HepG2 (cell line): ENCODE measurements at regions not wholly inside any gene's neighbourhood (a gene's known extent, or its start where the extent isn't known, plus 50 kb on each side); places are given as distances from the start of the nearest gene placed in this dataset.

ENCODE experiments used
- ATAC-seq: fragments of 200-7000 bp; cut with Tn5 transposase; 3 replicates; pipeline ENCODE4 v1.9.1; 2020; ENCODE audit warnings: mild to moderate bottlenecking, moderate library complexity
- BruUV-seq: library from RNA; stranded (reverse); fragments of 400-500 nt; replicated peaks from 2 replicates; lab custom pipeline; 2021; lab: Mats Ljungman, UMichigan
- CTCF ChIA-PET: fragments of 300-600 bp; formaldehyde crosslinking; extraction: SDS; loops from one replicate; lab custom pipeline; 2021; ENCODE audit warnings: low total read pairs, inconsistent platforms, low intra/inter-chr PET ratio; lab: Yijun Ruan, JAX
- POLR2A ChIA-PET: fragments of 350-600 bp; sonication (Branson Sonifier 250); formaldehyde crosslinking; loops from one replicate; lab custom pipeline; 2020; ENCODE audit warnings: antibody characterized with exemption, inconsistent platforms; lab: Yijun Ruan, JAX
- DNase-seq: peaks from one replicate; pipeline ENCODE4 v3.0.0-alpha.2; 2015; ENCODE audit warnings: low spot score
- FAIRE-seq: peaks from 3 replicates; lab custom pipeline; 2011; peaks lifted over from hg19 to GRCh38; lab: Jason Lieb, UNC
- H2AFZ ChIP-seq: one replicate; pipeline ENCODE4 v1.6.1; 2011; ENCODE audit warnings: low read length, inconsistent platforms
- H3K27ac ChIP-seq: fragments of 300-600 bp; 3 replicates; pipeline ENCODE4 v1.8.0; 2011; ENCODE audit warnings: mixed run types, mild to moderate bottlenecking, mixed read lengths, low read length, inconsistent platforms; ENCODE audit not compliant: insufficient read depth; ENCODE audit errors: extremely low read length
- H3K27me3 ChIP-seq, 2 experiments: fragments of 200-600 bp in 1 of 2; 2 replicates in 1 of 2; 3 replicates in 1 of 2; pipeline versions ENCODE4 v1.6.0 to v1.8.0; 2011; ENCODE audit warnings: low read length in 2 of 2, mild to moderate bottlenecking in 2 of 2, moderate library complexity in 2 of 2, inconsistent platforms in 1 of 2; ENCODE audit not compliant: insufficient read depth in 2 of 2, control insufficient read depth in 1 of 2
- H3K36me3 ChIP-seq, 2 experiments: fragments of 200-600 bp in 1 of 2; replicated peaks in 1 of 2; 2 replicates in 1 of 2; 3 replicates in 1 of 2; pipeline versions ENCODE4 v1.5.1 to v1.8.0; 2011; ENCODE audit warnings: low read length in 2 of 2, inconsistent platforms in 1 of 2; ENCODE audit not compliant: insufficient read depth in 2 of 2, control insufficient read depth in 1 of 2
- H3K4me1 ChIP-seq: 2 replicates; pipeline ENCODE4 v1.5.1; 2012; ENCODE audit warnings: low read length, inconsistent platforms; ENCODE audit not compliant: insufficient read depth
- H3K4me2 ChIP-seq: 2 replicates; pipeline ENCODE4 v1.6.0; 2011; ENCODE audit warnings: low read depth, low read length, inconsistent platforms
- H3K4me3 ChIP-seq, 3 experiments: fragments of 200-600 bp in 1 of 3; sonication (generic), shearing (Covaris generic) in 1 of 3; replicated peaks in 1 of 3; 2 replicates each; pipeline ENCODE4 v1.5.1; 2011 to 2016; ENCODE audit warnings: low read length in 3 of 3, inconsistent platforms in 2 of 3, low read depth in 2 of 3, mild to moderate bottlenecking in 2 of 3, control low read depth in 1 of 3, mixed read lengths in 1 of 3; ENCODE audit not compliant: insufficient read depth in 1 of 3
- H3K79me2 ChIP-seq: one replicate; pipeline ENCODE4 v1.6.1; 2011; ENCODE audit warnings: low read length, inconsistent platforms; ENCODE audit not compliant: insufficient read depth
- H3K9ac ChIP-seq: 2 replicates; pipeline ENCODE4 v1.6.0; 2011; ENCODE audit warnings: mild to moderate bottlenecking, low read depth, low read length, inconsistent platforms; ENCODE audit not compliant: insufficient read depth
- H3K9me3 ChIP-seq: 2 replicates; pipeline ENCODE4 v1.5.1; 2012; ENCODE audit warnings: mild to moderate bottlenecking, low read length
- H4K20me1 ChIP-seq: 2 replicates; pipeline ENCODE4 v1.6.0; 2011; ENCODE audit warnings: inconsistent platforms, mild to moderate bottlenecking, low read length, moderate library complexity; ENCODE audit not compliant: insufficient read depth
- CEBPB ChIP-seq: IDR thresholded peaks from 2 replicates; pipeline ENCODE4 v1.6.1; 2011; ENCODE audit warnings: low read depth, low read length, improper control_type of control experiment, borderline replicate concordance
- ELF4 ChIP-seq: sonication (generic); formaldehyde crosslinking; IDR thresholded peaks from 2 replicates; pipeline ENCODE4 v1.5.0; 2020; ENCODE audit warnings: missing genetic modification reagents, mild to moderate bottlenecking, moderate library complexity, borderline replicate concordance
- GABPB1 ChIP-seq: IDR thresholded peaks from 2 replicates; pipeline ENCODE4 v1.6.1; 2016; ENCODE audit warnings: mild to moderate bottlenecking, missing genetic modification reagents, moderate library complexity, missing compliant biosample characterization
- KMT2A ChIP-seq: sonication (generic); formaldehyde crosslinking; IDR thresholded peaks from 2 replicates; pipeline ENCODE4 v1.4.0; 2020; ENCODE audit warnings: missing genetic modification reagents
- SIX1 ChIP-seq: sonication (generic); formaldehyde crosslinking; IDR thresholded peaks from 2 replicates; pipeline ENCODE4 v1.4.0; 2020; ENCODE audit warnings: missing genetic modification reagents, borderline replicate concordance
- TBP ChIP-seq: sonication (generic); formaldehyde crosslinking; IDR thresholded peaks from 2 replicates; pipeline ENCODE4 v1.5.0; 2020; ENCODE audit warnings: missing genetic modification reagents
- ZNF335 ChIP-seq: sonication (generic); formaldehyde crosslinking; IDR thresholded peaks from 2 replicates; pipeline ENCODE4 v1.4.0; 2020; ENCODE audit warnings: missing genetic modification reagents
- ZNF451 ChIP-seq: sonication (generic); formaldehyde crosslinking; IDR thresholded peaks from 2 replicates; pipeline ENCODE4 v1.5.0; 2020; ENCODE audit warnings: mild to moderate bottlenecking, missing genetic modification reagents
- ZNF530 ChIP-seq: sonication (generic); formaldehyde crosslinking; IDR thresholded peaks from 2 replicates; pipeline ENCODE4 v1.5.0; 2020; ENCODE audit warnings: low read depth, mild to moderate bottlenecking, missing genetic modification reagents
- ZNF629 ChIP-seq: sonication (generic); formaldehyde crosslinking; conservative IDR thresholded peaks from 2 replicates; pipeline ENCODE4 v1.5.0; 2020; ENCODE audit warnings: missing genetic modification reagents
- ZNF720 ChIP-seq: sonication (generic); formaldehyde crosslinking; IDR thresholded peaks from 2 replicates; pipeline ENCODE4 v1.4.0; 2020; ENCODE audit warnings: missing genetic modification reagents
- WGBS: methylation state at CpG from one replicate; pipeline ENCODE4 v1.1.6; 2017; ENCODE audit warnings: low lambda C conversion rate; 5-methylcytosine and 5-hydroxymethylcytosine counted together
- in situ Hi-C: cut with HindIII; loops from 2 replicates; pipeline ENCODE4 v1.10.0; 2017; ENCODE audit warnings: low pct_unique_long_range_greater_than_20kb; ENCODE audit not compliant: extremely low pct_ligation_motif_present
- intact Hi-C: fragments of 100-400 bp; cut with micrococcal nuclease; formaldehyde crosslinking; loops from one replicate; pipeline ENCODE4 v1.10.0; 2022; ENCODE audit not compliant: unreplicated experiment
- TF ChIP-seq, protein P1 (sequence below): sonication (generic); formaldehyde crosslinking; IDR thresholded peaks from 2 replicates; pipeline ENCODE4 v1.4.0; 2020; ENCODE audit warnings: missing genetic modification reagents, mild to moderate bottlenecking, borderline replicate concordance

DNA sequence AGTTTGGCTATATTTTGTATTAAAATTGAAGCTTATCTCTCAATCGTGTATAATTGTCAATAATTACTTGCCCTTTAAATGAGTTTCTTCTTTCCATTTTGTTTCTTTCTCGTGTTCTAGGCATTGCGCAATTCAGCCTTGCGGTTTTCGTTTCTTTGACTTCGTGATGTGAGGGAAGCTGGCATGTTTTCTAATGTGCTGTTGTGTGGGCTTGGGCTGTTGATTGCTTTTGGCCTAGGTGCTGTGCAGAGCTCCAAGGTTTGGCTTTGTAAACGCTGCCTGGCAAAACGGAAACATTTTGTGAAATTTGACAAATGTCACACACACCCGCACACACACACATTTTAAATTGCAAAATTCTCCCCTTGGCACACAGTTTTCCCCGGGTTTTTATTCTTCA lies 242.6 kb upstream of the TCF4 start:
- in situ Hi-C loops, result no loop called here
- 36% methylated on average over 10 of the region's 10 CpGs for WGBS
- BruUV-seq, result no TSS peak
- no peaks in the 10 kb centered on the region for H3K79me2 ChIP-seq
- H3K4me2 ChIP-seq, result no peak overlapping the region
- no peak overlapping the region for H3K4me3 ChIP-seq
- ATAC-seq (no peak), DNase-seq (no peak), FAIRE-seq (no peak)
- ChIA-PET POLR2A (no interaction called here), CTCF (no interaction called here)
- no peaks in the 10 kb centered on the region for H4K20me1 ChIP-seq
- H3K9ac ChIP-seq, result no peak overlapping the region
- H2AFZ ChIP-seq, result no peak overlapping the region
- no peaks in the 10 kb centered on the region for H3K27me3 ChIP-seq
- no peak overlapping the region for H3K27ac ChIP-seq
- intact Hi-C loops, result no loop called here
- H3K4me1 ChIP-seq, result no peaks in the 10 kb centered on the region
- H3K36me3 ChIP-seq, result no peaks in the 10 kb centered on the region
- peaks cover 70% of the 10 kb centered on the region for H3K9me3 ChIP-seq
- TF ChIP-seq CEBPB (peak; percentile 87), GABPB1 (no peak)

DNA sequence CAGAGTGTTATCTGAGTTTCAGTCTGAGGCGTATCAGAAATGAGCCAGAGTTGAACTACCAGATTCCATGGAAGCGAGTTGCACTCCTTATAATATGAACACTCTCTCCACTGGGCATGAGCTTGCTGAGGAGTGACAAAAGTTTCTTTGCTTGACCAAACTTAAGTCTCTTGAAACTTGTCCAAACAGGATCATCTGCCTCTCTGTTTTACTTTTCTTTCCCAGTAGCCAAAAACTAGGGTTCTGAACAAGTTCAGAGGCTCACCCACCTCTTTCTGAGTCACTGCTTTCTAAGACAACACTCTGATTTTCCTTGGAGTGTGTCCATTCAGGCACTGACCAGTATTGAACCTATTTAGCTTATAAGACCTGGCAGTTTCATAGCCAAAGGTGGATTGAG lies 233.2 kb upstream of the TCF4 start:
- WGBS, result 0% methylated on average over 2 of the region's 2 CpGs
- H3K36me3 ChIP-seq, result no peaks in the 10 kb centered on the region
- H3K79me2 ChIP-seq, result no peaks in the 10 kb centered on the region
- no peak for TF ChIP-seq TBP
- no peak overlapping the region for H3K27ac ChIP-seq
- ATAC-seq (no peak), FAIRE-seq (no peak), DNase-seq (no peak)
- intact Hi-C loops, result no loop called here
- no peak overlapping the region for H3K4me3 ChIP-seq
- no peaks in the 10 kb centered on the region for H3K27me3 ChIP-seq
- BruUV-seq, result no TSS peak
- no peak overlapping the region for H2AFZ ChIP-seq
- peaks cover 80% of the 10 kb centered on the region for H3K9me3 ChIP-seq
- ChIA-PET CTCF (no interaction called here), POLR2A (no interaction called here)
- no peaks in the 10 kb centered on the region for H3K4me1 ChIP-seq
- no peaks in the 10 kb centered on the region for H4K20me1 ChIP-seq
- no peak overlapping the region for H3K4me2 ChIP-seq
- no peak overlapping the region for H3K9ac ChIP-seq
- in situ Hi-C loops, result no loop called here

DNA sequence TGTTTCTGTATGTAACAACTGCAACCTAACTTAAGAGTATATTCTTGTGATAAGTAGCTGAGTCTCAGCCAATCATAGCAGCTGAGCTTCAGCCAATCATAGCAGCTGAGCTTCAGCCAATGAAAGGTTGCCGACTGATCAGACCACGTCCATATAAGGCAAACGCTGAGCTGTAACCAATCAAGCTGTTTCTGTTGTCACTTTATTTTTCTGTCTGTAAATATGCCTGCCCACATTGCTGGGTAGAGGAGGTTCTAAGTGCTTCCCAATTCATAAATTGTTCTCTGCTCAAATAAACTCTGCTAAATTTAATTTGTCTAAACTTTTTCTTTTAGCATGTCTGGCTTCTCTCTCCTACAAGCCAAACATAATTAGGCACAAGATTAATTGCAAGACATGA lies 231.5 kb upstream of the TCF4 start:
- H4K20me1 ChIP-seq, result no peaks in the 10 kb centered on the region
- POLR2A ChIA-PET, result no interaction called here
- intact Hi-C loops, result no loop called here
- no peaks in the 10 kb centered on the region for H3K79me2 ChIP-seq
- FAIRE-seq, result no peak
- WGBS, result 21% methylated on average over 3 of the region's 3 CpGs
- no peak overlapping the region for H3K4me2 ChIP-seq
- no peak overlapping the region for H2AFZ ChIP-seq
- CTCF ChIA-PET, result no interaction called here
- no peak for DNase-seq
- H3K4me1 ChIP-seq, result no peaks in the 10 kb centered on the region
- BruUV-seq, result no TSS peak
- H3K36me3 ChIP-seq, result no peaks in the 10 kb centered on the region
- H3K4me3 ChIP-seq, result no peak overlapping the region
- no peak for ATAC-seq
- peaks cover 80% of the 10 kb centered on the region for H3K9me3 ChIP-seq
- no peak overlapping the region for H3K9ac ChIP-seq
- no peaks in the 10 kb centered on the region for H3K27me3 ChIP-seq
- no peak overlapping the region for H3K27ac ChIP-seq
- in situ Hi-C loops, result no loop called here
- no peak for TF ChIP-seq SIX1
- TF ChIP-seq KMT2A (CRISPR knock-in tag), result no peak
- TF ChIP-seq ZNF720 (CRISPR knock-in tag), result no peak
- TF ChIP-seq, protein P1, sequence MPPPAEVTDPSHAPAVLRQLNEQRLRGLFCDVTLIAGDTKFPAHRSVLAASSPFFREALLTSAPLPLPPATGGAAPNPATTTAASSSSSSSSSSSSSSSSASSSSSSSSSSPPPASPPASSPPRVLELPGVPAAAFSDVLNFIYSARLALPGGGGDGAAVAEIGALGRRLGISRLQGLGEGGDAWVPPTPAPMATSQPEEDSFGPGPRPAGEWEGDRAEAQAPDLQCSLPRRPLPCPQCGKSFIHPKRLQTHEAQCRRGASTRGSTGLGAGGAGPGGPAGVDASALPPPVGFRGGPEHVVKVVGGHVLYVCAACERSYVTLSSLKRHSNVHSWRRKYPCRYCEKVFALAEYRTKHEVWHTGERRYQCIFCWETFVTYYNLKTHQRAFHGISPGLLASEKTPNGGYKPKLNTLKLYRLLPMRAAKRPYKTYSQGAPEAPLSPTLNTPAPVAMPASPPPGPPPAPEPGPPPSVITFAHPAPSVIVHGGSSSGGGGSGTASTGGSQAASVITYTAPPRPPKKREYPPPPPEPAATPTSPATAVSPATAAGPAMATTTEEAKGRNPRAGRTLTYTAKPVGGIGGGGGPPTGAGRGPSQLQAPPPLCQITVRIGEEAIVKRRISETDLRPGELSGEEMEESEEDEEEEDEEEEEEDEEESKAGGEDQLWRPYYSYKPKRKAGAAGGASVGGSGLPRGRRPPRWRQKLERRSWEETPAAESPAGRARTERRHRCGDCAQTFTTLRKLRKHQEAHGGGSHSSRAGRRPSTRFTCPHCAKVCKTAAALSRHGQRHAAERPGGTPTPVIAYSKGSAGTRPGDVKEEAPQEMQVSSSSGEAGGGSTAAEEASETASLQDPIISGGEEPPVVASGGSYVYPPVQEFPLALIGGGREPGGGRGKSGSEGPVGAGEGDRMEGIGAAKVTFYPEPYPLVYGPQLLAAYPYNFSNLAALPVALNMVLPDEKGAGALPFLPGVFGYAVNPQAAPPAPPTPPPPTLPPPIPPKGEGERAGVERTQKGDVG (CRISPR knock-in tag), result no peak
- no peak for TF ChIP-seq ELF4 (CRISPR knock-in tag)
- no peak for TF ChIP-seq ZNF451 (CRISPR knock-in tag)
- no peak for TF ChIP-seq ZNF629 (CRISPR knock-in tag)
- TF ChIP-seq ZNF530 (CRISPR knock-in tag), result no peak
- no peak for TF ChIP-seq ZNF335 (CRISPR knock-in tag)
